ENCODE measurements at regions not wholly inside any gene's neighbourhood (a gene's known extent, or its start where the extent isn't known, plus 50 kb on each side); places are given as distances from the start of the nearest gene placed in this dataset.

DNA sequence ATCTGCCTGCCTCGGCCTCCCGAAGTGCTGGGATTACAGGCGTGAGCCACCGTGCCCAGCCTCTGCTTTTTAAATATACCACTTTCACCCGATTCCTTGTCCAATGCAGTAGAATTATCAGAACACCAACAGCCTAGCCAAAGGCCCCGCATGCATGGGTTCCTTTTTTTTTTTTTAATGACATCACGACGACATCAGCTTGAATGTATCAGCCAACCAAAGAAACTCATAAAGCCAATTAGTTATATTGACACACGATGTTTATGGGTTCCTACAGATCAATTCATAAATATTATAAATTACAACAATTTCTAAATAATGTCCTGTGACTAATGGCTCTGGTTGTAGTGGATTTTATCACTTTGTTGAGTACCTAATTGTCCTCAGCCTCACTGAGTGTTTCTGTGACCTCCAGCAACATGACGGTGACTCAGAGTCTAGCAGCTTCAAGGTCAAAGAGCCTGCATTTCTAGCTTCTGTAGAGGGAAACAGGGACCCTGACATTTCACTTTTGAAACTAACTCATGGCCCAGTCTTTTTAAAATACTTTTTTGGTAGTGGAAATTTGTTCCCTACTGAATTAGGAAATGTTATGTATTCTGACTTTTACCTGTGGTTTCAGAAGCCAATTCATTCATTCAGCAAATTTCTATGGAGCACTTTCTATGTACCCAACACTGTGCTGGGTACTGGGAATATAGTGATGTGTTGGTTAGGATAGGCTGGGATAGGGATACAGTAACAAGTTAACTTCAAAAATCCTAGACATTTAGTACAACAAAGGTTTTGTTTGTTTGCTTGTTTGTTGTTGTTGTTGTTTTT is 144.1 kb downstream of the SUDS3 start:
- no peak for TF ChIP-seq POLR2AphosphoS5 (IDR thresholded peaks at IDR 0.05)
- TF ChIP-seq POLR2A (IDR thresholded peaks at IDR 0.05), result no peak
- TF ChIP-seq, protein P1, sequence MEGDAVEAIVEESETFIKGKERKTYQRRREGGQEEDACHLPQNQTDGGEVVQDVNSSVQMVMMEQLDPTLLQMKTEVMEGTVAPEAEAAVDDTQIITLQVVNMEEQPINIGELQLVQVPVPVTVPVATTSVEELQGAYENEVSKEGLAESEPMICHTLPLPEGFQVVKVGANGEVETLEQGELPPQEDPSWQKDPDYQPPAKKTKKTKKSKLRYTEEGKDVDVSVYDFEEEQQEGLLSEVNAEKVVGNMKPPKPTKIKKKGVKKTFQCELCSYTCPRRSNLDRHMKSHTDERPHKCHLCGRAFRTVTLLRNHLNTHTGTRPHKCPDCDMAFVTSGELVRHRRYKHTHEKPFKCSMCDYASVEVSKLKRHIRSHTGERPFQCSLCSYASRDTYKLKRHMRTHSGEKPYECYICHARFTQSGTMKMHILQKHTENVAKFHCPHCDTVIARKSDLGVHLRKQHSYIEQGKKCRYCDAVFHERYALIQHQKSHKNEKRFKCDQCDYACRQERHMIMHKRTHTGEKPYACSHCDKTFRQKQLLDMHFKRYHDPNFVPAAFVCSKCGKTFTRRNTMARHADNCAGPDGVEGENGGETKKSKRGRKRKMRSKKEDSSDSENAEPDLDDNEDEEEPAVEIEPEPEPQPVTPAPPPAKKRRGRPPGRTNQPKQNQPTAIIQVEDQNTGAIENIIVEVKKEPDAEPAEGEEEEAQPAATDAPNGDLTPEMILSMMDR (IDR thresholded peaks at IDR 0.05), result no peak
- TF ChIP-seq EP300 (IDR thresholded peaks at IDR 0.05), result no peak
